Activated T-cell treated with anti-CD3 and anti-CD28 coated beads for 24 hours (primary cell): ENCODE measurements at regions not wholly inside any gene's neighbourhood (a gene's known extent, or its start where the extent isn't known, plus 50 kb on each side); places are given as distances from the start of the nearest gene placed in this dataset.
"Not testable (repeated sequence)": the region's sequence is repeated elsewhere in the genome, so short reads cannot be mapped to it uniquely, and the experiment has no call there.

Source experiments
- DNase-seq: peaks from one replicate; pipeline ENCODE4 v3.0.0-alpha.2; 2020; ENCODE audit warnings: low read depth

DNA sequence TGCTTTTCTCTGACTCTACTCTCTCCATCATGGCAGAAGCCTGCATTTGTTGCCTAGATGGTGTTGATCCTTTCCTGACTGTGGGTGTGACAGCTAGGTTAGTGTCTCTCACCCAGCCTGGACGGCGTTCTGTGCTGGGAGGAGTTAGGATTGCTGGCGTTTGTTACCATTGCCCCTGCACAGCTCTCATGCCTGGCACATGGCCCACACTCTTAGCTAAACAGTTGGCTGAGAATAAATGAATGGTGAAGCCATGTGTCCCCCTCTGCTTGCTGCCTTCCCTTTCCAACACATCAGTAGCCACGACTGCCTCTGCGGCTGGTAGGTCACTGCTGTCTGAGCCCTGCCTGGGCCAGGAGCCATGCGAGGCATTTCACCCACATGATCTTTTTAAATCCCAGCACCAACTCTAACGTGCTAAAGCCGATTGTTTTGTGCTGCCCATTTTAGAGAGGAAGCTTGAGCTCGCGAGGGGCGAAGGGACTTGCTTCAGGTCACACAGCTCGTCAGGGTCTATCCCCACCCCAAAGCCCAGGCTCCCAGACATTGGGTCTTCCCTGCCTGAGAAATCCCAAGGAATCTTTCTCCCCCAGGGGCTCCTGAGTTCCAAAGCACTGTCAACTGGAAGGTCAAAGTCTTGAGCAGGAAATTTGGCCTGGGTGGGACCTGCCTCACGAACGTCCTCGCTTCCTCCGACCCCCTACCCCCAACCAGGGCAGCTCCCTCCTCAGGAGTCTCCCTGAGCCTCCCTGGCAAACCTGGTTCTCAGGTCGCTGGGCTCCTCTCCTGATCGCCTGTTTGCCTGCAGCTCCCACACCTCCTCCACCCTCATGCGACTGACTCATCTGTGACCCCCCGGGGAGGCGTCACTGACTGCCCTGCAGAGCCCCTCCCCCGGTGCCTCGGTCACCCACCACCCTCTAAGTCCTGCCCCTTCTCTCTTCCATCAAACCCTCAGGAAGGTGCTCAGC is 271.7 kb upstream of the C1orf174 start:
- DNase-seq = no peak

DNA sequence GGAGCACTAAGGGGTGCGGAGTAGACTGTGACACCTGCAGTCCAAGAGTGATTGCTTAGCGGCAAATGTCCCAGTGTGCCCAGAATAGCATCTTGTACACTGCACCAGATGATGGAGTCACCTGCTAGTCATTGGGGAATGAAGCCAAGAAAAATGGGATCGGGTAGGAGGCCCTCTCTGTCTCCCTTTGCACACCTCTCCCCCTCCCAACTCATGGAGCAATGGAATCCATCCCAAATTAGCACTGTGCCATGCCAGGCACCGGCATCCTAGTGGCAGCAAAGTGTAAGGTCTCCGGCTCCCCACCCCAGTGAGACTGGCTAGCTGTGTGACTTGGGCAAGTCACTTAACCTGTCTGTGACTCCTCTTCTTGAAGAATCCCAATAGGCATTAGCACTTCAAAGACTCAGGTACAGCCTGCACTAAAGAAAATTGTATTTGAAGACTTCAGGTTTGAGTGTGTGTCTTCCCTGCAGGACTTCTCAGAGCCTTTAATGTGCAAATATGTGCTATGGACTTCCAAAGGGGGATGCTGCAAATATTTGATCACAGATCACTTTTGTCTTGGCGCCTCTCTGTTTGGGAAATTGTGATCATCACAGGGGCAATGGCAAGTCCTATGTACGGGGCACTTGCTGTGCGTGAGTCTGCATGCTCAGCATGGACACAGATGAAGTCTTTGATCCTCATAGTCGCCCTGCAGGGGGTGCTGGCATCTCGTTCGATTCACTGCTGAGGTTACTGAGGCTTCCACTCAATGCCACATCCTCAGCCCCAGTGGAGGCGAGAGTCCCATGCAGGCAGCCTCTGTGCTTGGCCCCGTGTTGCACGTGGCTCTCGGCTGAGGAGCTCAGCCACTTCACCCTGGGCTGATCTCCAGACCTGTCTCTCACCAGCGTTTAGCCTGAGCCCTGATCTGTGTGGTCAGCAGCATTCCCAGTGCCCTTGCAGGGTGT is 272.9 kb upstream of the C1orf174 start:
- DNase-seq = no peak

DNA sequence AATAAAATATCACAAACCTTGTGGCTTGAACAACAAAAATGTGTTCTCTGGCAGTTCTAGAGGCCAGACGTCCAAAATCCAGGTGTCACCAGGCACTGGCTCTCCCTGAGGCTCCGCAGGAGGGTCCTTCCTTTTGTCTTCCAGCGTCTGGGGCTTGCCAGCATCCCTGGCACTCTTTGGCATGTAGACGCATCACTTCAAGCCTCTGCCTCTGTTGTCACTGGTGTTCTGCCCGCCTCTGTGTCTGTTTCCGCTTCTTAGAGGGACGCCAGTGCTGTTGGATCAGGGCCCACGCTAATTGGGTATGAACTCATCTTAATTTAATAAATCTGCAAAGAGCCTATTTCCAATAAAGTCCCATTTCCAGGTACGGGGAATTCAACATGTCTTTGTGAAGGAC is 273.7 kb upstream of the C1orf174 start:
- DNase-seq = no peak

DNA sequence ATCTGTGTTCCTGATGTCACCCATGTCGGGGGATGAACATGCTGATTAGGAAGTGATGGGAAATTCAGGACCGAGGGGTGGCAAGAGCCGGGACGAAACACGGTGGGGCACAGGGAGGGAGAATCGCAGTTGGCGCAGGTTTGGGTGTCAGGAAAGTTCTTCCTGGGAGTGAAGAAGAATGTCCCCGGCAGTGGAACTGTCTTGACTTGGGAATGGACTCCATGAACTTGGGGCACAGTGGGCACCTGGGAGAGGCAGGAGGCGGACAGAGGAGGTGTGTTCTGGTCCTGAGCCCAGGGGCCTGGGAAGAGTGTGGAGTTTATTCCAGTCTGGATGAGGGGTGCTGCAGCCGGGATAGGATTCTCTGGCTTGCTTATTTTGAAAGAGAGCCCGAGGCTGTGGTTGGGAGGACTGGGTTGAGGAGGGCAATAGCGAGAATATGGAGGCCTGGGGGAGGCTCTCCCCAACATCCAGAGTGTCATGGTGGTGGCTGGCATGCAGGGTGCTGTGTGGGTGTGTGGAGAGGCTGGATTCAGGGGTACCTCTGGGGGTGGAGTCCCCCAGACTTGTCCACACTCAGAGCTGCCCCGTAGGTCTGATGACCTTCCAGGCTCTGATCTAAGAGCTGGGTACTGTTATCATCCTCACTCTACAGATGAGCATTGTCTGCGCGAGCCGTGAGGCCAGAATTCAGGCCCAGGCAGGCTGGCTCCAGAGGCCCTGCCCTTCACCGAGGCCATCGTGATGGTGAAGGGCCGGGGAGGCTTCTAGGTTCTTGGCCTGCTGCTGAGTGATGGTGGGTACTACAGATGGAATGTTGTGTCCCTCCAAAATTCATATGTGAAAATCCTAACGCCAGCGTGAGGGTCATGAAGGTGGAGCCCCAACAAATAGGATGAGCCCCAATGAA is 274.5 kb upstream of the C1orf174 start:
- DNase-seq = no peak

DNA sequence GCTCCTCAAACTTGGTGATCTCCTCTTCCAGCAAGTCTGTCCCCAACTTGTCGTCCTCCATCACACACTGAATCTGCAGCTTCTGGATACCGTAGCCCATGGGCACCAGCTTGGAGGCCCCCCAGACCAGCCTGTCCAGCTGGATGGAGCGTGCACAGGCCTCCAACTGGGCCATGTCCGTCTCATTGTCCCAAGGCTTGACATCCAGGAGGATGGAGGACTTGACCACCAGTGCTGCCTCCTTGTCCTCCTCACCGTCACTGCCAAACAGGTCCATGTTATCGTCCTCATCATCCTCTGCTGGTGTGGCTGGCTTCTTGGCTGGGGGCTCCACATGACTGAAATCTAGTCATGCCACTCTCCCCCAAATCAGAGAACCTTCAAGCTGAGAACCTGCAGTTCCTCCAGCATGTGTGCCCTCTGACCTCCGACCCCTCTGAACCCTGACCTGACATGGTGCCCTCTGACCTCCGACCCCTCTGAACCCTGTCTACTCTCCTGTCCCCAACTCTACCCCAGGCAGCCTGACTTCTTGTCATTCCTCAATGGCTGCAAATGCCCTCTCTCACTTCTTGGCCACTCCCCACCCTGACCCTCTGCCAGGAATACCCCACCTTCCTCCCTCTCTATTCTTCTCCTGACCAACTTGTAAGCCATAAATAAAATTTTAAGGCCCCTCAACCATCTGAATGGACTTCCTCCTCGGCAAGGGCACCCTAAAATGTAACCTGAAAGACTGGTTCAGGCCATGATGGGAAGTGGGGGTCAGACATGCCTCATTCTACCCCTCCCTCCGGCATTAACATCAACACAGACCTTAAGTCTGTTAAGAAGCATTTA is 275.7 kb upstream of the C1orf174 start:
- no peak for DNase-seq

DNA sequence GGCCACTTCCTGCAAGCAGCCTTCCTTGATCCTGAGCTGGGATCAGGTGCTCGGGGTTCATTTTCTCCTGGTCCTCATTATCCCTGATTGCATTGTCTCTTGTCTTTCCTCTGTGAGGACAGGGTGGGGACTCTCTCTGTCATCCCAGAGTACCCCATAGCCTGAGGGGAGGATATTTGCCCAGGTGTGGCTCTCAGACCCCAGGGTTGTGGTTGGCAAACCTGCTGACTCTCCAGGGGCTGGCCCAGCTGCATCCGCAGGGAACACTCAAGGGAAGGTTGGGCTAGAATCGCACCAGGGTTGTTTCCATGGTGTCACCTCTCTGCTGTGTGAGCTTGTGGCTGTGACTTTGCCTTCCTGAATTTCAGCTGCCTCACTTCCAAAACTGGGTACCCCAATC is 276.8 kb upstream of the C1orf174 start:
- no peak for DNase-seq

DNA sequence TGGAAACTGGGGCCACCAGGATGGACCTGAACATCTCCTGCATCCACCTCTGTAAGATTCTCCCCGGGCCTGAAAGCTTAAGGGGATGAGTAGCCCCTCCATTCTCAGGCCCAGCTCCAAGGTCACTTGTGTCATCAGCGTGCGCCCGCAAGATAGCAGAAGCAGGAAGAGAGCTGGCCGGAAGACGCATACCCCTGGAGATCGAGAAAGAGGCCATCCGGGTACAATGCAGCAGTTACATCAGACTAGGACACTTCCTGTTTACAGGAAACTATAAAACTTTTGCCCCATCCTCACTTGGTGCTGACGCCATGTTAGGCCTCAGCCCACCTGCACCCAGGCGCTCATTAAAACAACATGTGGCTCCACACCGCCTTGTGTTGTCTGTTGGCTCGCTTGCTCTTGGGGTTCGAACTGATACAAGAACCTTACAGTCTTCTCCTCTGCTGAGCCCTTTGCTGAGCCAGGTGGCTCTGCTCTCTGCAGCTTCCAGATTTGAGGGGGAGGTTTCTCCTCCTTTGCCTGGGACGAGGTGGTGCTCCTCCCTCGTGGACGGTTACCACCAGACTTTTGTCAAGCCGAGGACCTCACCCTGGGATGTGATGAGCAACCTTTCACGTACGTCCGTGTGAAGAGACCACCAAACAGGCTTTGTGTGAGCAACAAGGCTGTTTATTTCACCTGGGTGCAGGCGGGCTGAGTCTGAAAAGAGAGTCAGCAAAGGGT is 277.5 kb upstream of the C1orf174 start:
- no peak for DNase-seq

DNA sequence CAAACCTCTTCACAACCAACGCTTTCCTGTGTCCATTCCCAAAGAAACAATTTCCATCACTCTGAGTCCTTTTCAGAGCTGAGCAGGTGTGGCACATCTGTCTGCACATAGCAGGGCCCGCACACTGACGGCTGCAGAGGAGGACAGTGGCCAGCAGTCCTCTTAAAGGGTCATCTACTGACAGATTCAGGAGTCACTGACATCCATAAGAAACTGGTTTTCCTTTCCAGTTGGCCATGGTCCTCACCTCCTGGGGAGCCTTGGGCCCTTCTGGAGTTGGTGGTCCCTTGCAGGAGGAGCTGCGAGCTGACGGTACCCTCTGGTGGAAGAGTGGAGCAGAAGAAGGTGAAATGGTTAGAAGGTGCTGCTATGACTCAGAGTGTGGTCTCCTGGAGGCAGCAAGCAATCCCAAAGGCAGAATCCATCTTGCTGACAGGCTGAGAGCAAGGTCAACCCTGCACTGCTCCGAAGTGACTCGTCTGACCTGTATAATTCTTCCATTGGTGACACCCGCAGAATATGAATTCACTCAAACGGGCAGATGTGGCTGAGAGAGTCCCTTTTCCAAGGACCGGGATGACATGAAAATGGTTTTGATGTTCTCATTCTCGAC is 278.5 kb upstream of the C1orf174 start:
- DNase-seq = no peak

DNA sequence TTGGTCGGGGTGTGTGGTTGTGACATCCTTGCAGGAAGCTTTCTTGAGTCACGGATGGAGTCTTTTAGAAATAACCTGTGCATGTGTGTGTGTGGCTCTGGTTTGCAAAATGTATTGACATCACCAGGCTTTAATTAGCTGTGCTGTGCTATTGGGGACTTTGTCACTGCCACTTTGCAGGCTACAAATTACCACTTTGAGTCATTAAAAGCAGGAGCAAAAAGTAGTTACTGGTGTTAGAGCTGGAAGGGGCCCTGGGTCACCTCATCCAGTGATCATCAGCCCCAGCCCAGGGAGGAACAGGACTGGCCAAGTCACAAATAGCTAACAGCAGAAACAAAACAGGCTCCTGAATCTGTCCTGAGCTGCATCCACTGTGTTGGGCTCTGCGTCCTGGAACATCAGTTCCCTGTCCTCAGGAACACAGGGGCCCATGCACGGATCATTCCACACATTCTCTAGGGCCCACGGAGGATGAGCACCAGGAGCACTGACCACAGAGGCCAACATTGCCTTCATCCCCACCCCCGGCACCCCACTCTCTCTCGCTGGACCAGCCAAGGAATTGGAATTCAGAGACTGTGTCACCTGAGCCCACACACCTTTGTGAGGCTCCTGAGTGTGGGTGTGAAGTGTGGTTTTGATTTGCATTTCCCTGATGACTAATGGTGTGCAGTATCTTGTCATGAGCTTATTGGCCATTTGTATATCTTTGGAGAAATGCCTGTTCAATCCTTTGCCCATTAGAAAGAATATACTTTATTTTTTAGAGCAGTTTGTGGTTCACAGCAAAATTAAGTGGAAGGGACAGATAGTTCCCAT is 280.1 kb upstream of the C1orf174 start:
- no peak for DNase-seq

DNA sequence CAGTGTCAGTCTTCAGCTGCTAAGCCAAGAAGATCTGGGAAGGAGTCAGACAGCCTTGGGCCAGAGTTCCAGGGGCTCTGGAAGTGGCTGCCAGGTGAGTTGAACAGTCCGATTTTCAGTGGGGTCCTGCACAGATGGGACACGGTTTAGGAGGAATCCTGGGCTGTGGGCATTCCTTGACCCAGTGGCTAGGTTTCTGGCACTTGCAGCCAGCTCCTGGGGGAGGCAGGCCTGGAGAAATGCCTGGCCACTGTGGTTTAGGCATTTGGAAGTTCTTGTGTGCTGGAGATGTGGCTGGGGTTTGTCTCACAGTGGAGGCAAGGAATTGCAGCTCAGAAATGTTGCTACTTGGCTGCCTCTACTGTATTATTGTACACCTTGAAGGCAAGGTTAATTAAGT is 286.4 kb upstream of the C1orf174 start:
- DNase-seq = not testable (repeated sequence)

DNA sequence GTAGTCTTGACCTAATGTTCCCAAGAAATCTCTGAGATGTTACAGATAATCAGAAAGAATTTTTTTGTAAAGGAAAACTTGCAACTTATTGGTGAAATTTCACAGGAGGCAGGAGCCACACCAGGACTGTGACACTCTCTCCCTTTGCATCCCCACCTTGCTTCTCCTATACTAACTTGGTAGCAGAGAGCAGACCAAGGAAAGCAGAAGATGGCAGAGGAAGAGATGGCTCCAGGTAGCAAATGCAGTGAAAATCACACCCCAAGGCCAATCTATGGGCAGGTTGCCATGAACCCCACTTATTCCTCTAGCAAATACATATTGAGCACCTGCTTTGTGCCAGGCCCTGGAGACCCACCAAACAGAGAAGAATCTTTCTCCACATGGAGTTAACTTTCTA is 303.4 kb upstream of the C1orf174 start:
- no peak for DNase-seq

DNA sequence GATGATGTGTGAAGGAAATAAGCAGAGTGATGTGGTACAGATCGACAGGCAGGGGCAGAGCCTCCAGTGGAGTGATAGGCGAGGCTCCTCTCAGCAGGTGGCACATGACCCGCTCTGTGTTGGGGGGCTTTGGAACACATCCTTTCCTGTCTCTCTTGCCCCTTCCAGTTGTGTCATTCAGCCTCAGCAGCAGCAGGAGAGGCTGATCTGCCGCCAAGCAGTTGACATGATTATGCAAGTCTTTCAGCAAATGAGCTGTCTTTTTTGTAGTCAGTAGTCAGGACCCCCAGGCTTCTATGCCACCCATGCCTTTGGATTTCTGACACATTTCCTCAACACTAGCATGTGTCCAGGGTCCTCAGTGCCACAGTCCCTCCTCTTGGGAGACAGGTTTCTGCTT is 307.1 kb upstream of the C1orf174 start:
- no peak for DNase-seq

DNA sequence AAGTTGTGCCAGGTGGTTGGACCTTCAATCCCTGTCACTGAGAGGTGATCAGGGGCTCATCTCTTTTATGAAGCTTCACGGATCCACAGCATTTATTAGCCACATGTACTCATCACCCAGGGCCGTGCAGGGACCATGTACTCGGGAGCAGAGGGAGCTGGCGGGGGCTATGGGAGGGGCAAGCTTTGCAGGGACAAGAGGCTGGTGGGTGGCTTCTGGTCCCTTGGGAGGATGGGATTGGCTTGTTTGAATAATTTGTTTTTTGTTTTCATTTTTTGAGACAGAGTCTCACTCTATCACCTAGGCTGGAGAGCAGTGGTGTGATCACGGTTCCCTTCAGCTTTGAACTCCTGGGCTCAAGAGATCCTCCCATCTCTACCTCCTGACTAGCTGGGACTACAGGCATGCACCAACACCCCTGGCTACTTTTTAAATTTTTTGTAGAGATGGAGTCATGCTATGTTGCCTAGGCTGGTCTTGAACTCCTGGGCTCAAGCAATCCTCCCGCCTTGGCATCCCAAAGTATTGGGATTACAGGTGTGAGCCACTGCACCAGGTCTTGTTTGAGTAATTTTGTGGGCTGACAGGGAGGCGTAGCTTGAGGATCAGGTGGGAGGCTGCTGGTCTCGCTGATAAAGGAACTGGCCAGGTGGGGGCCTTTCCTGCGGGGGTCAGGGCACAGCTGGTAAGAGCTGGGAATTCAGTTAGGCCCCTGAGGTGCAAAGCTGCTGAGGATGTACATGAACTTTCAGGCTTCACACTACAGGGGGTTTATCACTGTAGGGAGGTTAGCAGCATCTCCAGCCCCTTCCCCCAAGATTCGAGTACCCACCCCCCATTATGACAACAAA is 308.0 kb upstream of the C1orf174 start:
- no peak for DNase-seq

DNA sequence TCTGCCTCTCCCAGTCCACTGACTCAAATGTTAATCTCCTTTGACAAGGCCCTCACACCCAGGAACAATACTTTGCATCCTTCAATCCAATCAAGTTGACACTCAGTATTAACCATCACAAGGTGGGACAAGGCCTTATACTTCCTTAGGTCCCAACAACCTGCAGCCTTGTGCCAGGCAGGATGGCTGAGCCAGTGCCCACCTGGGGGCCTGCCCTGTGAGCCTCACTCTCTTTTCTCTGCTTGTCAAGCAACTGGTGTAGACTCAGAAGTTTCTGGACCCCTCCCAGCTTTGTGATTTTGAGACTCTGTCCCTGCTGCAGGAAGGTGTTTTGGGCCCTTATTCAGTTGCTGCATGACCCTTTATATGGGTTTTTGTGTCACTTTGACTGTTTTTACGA is 310.0 kb upstream of the C1orf174 start:
- no peak for DNase-seq

DNA sequence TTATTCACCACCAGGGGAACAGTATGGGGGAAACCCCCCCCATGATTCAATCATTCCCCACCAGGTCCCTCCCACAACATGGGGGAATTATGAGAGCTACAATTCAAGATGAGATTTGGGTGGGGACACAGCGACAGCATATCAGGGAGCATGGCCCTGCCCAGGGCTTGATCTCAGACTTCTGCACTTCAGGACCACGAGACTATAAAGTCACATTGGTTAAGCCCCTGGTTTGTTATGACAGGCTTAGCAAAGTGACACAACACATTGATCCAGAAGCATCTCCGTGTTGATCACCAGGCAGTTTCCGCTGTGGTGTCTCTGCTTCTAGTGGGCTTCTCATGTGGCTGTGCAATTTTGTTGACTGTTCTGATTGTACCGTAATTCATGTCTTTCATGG is 312.7 kb upstream of the C1orf174 start:
- DNase-seq = no peak

DNA sequence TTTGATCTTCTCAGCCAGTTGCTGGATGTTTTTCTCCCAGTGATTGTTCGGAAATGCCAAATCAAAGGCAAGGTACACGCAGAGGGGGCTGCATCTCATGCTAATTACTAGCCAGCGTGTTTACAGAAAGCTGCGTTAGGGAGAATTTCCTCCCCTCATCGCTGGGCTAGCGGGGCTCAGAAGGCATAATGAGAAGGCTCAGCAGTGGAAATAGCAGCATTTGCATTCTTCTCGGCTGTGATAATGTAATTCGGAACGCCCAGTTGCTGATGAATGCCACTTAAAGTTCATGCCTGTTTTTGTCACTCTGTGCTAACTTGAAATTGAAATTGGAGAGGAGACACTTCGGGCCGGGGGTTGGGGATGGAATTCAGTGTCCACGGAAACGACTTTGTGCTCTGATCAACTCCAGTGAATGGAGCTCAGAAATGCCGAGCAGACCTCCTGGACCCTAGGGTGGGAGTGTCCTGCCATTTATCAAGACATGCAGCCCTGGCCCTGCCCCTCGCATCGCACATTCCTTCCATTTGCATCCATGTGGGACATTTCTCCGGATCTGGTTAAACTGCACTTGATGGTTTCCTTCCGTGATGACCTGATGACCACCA is 313.4 kb upstream of the C1orf174 start:
- DNase-seq = no peak

DNA sequence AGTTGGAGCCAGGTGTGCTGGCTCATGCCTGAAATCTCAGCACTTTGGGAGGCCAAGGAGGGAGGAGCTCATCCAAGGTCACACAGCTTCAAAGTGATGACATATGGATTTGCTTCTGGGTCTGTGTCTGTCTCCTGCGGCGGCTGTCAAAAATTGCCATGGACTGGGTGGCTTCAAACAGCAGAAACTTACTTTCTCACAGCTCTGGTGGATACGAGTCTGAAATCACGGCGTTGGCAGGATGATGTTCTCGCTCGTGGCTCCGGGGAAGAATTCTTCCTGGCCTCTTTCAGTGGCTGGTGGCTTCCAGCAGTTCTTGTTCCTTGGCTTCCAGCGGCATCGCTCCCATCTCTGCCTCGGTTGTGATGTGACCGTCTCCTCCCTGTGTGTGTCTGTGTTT is 314.8 kb upstream of the C1orf174 start:
- no peak for DNase-seq
